ENCODE measurements at regions not wholly inside any gene's neighbourhood (a gene's known extent, or its start where the extent isn't known, plus 50 kb on each side); places are given as distances from the start of the nearest gene placed in this dataset.
"Not testable (repeated sequence)": the region's sequence is repeated elsewhere in the genome, so short reads cannot be mapped to it uniquely, and the experiment has no call there.

GRCh38 chr22:15772337-15772736 lies 82.5 kb downstream of the POTEH start:
- H3K27ac ChIP-seq (ENCODE audit: low read depth in 2 of 2, low read length in 1 of 2); H3K36me3 ChIP-seq (replicated peaks in 1 of 2; ENCODE audit: control insufficient read depth in 1 of 2, insufficient read depth in 2 of 2, low read length in 1 of 2); H2AFZ ChIP-seq (ENCODE audit: low read depth); H3K4me3 ChIP-seq (ENCODE audit: low read depth in 2 of 2, low read length in 1 of 2); H3K9me3 ChIP-seq; H3K79me2 ChIP-seq (ENCODE audit: insufficient read depth); H4K20me1 ChIP-seq (ENCODE audit: insufficient read depth); H3K4me1 ChIP-seq (ENCODE audit: control insufficient read depth in 1 of 2, insufficient read depth in 2 of 2, low read depth in 1 of 2, low read length in 1 of 2); H3K4me2 ChIP-seq; DNase-seq; H3K9ac ChIP-seq; H3F3A ChIP-seq (replicated peaks; ENCODE audit: insufficient read depth); H3K9me2 ChIP-seq; POLR2A ChIA-PET; H3K27me3 ChIP-seq (ENCODE audit: insufficient read depth); CTCF ChIA-PET: not testable (repeated sequence)
- 24% methylated on average over 3 of the region's 3 CpGs for WGBS (ENCODE audit: low lambda C conversion rate)

DNA sequence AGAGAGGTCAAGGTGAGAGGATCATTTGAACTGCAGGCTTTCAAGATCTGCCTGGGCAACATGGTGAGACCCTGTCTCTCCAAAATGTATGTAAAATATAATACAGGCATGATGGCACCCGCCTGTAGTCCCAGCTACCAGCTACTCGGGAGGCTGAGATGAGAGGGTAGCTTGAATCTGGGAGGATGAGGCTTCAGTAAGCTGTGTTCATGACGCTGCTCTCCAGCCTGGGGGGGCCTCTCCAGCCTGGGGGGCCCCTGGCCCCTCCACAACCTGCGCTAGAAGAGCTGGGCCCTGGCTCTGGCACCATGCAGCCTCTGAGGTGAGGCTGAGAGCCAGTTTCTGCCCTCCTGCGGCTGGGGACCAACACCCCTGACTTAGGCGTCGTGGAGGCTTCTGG lies 85.3 kb downstream of the POTEH start:
- H3K9ac ChIP-seq; H3K9me2 ChIP-seq; H3K4me3 ChIP-seq (ENCODE audit: low read depth in 2 of 2, low read length in 1 of 2); H3K4me2 ChIP-seq; H3K9me3 ChIP-seq; H3K79me2 ChIP-seq (ENCODE audit: insufficient read depth); CTCF ChIA-PET; H3K27ac ChIP-seq (ENCODE audit: low read depth in 2 of 2, low read length in 1 of 2); H2AFZ ChIP-seq (ENCODE audit: low read depth); POLR2A ChIA-PET; H3F3A ChIP-seq (replicated peaks; ENCODE audit: insufficient read depth); H3K36me3 ChIP-seq (replicated peaks in 1 of 2; ENCODE audit: control insufficient read depth in 1 of 2, insufficient read depth in 2 of 2, low read length in 1 of 2); H3K27me3 ChIP-seq (ENCODE audit: insufficient read depth); H4K20me1 ChIP-seq (ENCODE audit: insufficient read depth); DNase-seq; H3K4me1 ChIP-seq (ENCODE audit: control insufficient read depth in 1 of 2, insufficient read depth in 2 of 2, low read depth in 1 of 2, low read length in 1 of 2): not testable (repeated sequence)
- 83% methylated on average over 3 of the region's 7 CpGs for WGBS (ENCODE audit: low lambda C conversion rate)

DNA sequence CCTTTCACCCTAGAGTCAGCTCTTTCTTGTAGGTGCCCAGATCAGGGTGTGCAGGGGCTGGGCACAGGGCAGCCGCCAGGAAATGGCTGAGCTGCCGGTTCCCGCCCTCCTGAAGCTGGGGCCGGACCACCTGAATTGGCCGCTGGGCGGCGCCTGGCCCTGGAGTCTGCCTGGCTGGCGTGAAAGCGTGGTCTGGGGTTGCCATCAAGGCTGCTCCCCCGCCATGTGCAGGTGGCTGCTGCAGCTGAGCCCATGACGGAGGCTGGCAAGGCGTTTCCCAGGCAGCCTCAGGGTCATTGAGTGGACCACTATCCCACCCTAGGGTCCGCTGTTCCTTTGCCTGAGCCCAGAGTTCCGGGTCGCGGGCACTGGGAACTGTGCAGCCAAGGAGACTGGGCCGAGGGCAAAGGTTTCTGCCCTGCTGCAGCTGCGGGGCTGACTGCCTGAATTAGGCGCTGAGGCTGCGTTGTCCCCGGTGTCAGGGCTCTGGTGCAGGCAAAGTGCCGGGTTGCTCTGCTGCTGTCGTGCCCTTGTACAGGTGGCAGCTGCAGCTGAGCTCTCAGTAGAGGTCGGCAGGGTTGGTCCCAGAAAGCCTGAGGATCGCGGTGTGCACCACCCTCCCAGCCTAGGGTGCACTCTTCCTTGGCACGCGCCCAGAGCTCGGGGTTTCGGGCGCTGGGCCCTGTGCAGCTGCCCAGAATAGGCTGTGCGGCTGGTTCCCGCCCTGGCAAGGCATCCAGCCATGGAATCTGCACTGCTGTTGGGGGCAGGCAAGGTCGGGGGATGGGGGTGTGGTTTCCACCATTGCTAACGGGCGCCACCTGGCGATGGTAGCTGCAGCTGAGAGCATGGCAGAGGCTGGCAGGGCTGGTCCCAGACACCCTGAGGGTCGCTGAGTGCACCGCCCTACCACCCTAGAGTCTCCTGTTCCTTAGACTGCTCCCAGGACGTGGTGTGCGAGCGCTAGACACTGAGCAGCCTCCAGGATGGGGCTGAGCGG lies 86.1 kb downstream of the POTEH start:
- H4K20me1 ChIP-seq (ENCODE audit: insufficient read depth); H3K9me3 ChIP-seq; CTCF ChIA-PET; H3K79me2 ChIP-seq (ENCODE audit: insufficient read depth); H3K4me1 ChIP-seq (ENCODE audit: control insufficient read depth in 1 of 2, insufficient read depth in 2 of 2, low read depth in 1 of 2, low read length in 1 of 2); H3K36me3 ChIP-seq (replicated peaks in 1 of 2; ENCODE audit: control insufficient read depth in 1 of 2, insufficient read depth in 2 of 2, low read length in 1 of 2); H3F3A ChIP-seq (replicated peaks; ENCODE audit: insufficient read depth); H3K27me3 ChIP-seq (ENCODE audit: insufficient read depth); H3K9me2 ChIP-seq; H3K9ac ChIP-seq; POLR2A ChIA-PET; DNase-seq; H2AFZ ChIP-seq (ENCODE audit: low read depth); H3K27ac ChIP-seq (ENCODE audit: low read depth in 2 of 2, low read length in 1 of 2): not testable (repeated sequence)
- H3K4me2 ChIP-seq, result peak overlapping the region; percentile 79
- peak overlapping the region in 1 of 2 experiments; percentile 36; a peak in 2 of 4 replicates for H3K4me3 ChIP-seq (ENCODE audit: low read depth in 2 of 2, low read length in 1 of 2)
- 9% methylated on average over 6 of the region's 43 CpGs for WGBS (ENCODE audit: low lambda C conversion rate)
- TF ChIP-seq CTCF (IDR thresholded peaks at IDR 0.05) (peak; percentile 38), MXI1 (IDR thresholded peaks at IDR 0.05; ENCODE audit: low read depth, low read length) (peak; percentile 48; the same call in 1 of the 2 replicates), RAD21 (IDR thresholded peaks at IDR 0.05; ENCODE audit: low read length) (peak; percentile 20; the same call in 1 of the 2 replicates), SMC3 (IDR thresholded peaks at IDR 0.05; ENCODE audit: low read depth, low read length) (peak; percentile 15; the same call in 1 of the 2 replicates), YY1 (IDR thresholded peaks at IDR 0.05; ENCODE audit: low read depth) (0 out of 2 replicates have a peak, but pooled peaks have one; percentile 17)
- TF ChIP-seq, protein P1, sequence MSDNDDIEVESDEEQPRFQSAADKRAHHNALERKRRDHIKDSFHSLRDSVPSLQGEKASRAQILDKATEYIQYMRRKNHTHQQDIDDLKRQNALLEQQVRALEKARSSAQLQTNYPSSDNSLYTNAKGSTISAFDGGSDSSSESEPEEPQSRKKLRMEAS (IDR thresholded peaks at IDR 0.05; ENCODE audit: low read depth), result peak; percentile 78

GRCh38 chr22:15776727-15777126 lies 86.9 kb downstream of the POTEH start:
- H4K20me1 ChIP-seq (ENCODE audit: insufficient read depth); POLR2A ChIA-PET; DNase-seq; H3K4me1 ChIP-seq (ENCODE audit: control insufficient read depth in 1 of 2, insufficient read depth in 2 of 2, low read depth in 1 of 2, low read length in 1 of 2); H3K27ac ChIP-seq (ENCODE audit: low read depth in 2 of 2, low read length in 1 of 2); H3K79me2 ChIP-seq (ENCODE audit: insufficient read depth); H3K9me3 ChIP-seq; H3K27me3 ChIP-seq (ENCODE audit: insufficient read depth); H3K9me2 ChIP-seq; CTCF ChIA-PET; H3F3A ChIP-seq (replicated peaks; ENCODE audit: insufficient read depth); H3K9ac ChIP-seq; H2AFZ ChIP-seq (ENCODE audit: low read depth); H3K36me3 ChIP-seq (replicated peaks in 1 of 2; ENCODE audit: control insufficient read depth in 1 of 2, insufficient read depth in 2 of 2, low read length in 1 of 2): not testable (repeated sequence)
- WGBS (ENCODE audit: low lambda C conversion rate), result 20% methylated on average over 1 of the region's 16 CpGs
- Histone ChIP-seq H3K4me2 (peak overlapping the region; percentile 57; the same call in 1 of the 2 replicates), H3K4me3 (ENCODE audit: low read depth in 2 of 2, low read length in 1 of 2) (peak overlapping the region in 1 of 2 experiments; percentile 17; a peak in 1 of 4 replicates)

DNA sequence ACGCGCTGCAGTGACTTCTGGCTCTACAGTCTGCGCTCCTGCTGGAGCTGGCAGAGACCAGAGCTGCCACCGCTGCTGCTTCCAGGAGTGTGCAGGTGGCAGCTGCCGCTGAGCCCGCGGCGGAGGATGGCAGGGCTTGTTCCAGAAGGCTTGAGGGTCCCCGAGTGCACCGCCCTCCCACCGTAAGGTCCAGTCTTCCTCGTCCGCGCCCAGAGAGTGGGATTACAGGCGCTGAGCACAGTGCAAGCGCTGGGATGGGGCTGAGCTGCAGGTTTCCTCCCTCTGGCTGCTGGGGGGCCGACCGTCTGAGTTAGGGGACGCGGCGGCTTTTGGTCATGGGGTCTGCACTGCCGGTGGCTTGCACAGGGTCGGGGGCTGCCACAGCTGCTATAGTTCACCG lies 87.3 kb downstream of the POTEH start:
- peak overlapping the region; percentile 57; the same call in 1 of the 2 replicates for H3K4me2 ChIP-seq

More for the DNA sequence above, 87.3 kb downstream of the POTEH start:
- H3K9me3 ChIP-seq; DNase-seq; POLR2A ChIA-PET; H3K9me2 ChIP-seq; H3K27me3 ChIP-seq (ENCODE audit: insufficient read depth); H3K9ac ChIP-seq; H3K4me1 ChIP-seq (ENCODE audit: control insufficient read depth in 1 of 2, insufficient read depth in 2 of 2, low read depth in 1 of 2, low read length in 1 of 2); H3K36me3 ChIP-seq (replicated peaks in 1 of 2; ENCODE audit: control insufficient read depth in 1 of 2, insufficient read depth in 2 of 2, low read length in 1 of 2); H2AFZ ChIP-seq (ENCODE audit: low read depth); H3K27ac ChIP-seq (ENCODE audit: low read depth in 2 of 2, low read length in 1 of 2); H3K79me2 ChIP-seq (ENCODE audit: insufficient read depth); H3F3A ChIP-seq (replicated peaks; ENCODE audit: insufficient read depth); H4K20me1 ChIP-seq (ENCODE audit: insufficient read depth); CTCF ChIA-PET: not testable (repeated sequence)
- no CpG with 5 or more reads among the region's 24 CpGs for WGBS (ENCODE audit: low lambda C conversion rate)
- H3K4me3 ChIP-seq (ENCODE audit: low read depth in 2 of 2, low read length in 1 of 2), result peak overlapping the region in 1 of 2 experiments; percentile 17; a peak in 1 of 4 replicates
